LNCAP (cell line): ENCODE measurements at regions not wholly inside any gene's neighbourhood (a gene's known extent, or its start where the extent isn't known, plus 50 kb on each side); places are given as distances from the start of the nearest gene placed in this dataset.

Source experiments
- TF ChIP-seq, protein P1 (sequence below): fragments of 450-650 bp; IDR thresholded peaks from 2 replicates; pipeline ENCODE4 v1.5.1; 2017; ENCODE audit warnings: mild to moderate bottlenecking

DNA sequence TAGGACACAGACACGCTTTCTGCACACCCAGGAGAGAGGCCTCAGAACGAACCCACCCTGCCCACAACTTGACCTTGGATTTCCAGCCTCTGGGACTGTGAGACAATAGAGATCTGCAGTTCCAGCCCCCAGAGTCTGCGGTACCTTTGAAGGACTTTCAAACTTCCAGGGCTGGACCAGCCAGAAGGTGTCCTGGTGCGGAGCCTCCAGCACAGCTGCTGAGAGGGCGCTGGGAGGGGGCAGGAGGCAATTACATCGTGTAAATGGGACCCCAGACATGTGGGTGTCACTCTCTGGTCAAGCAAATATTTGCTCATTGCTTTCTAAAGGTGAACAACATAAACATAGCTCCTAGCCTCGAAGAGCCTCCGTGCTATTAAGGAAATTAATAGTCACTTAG, 58.7 kb upstream of the ACTRT2 start:
- TF ChIP-seq, protein P1, sequence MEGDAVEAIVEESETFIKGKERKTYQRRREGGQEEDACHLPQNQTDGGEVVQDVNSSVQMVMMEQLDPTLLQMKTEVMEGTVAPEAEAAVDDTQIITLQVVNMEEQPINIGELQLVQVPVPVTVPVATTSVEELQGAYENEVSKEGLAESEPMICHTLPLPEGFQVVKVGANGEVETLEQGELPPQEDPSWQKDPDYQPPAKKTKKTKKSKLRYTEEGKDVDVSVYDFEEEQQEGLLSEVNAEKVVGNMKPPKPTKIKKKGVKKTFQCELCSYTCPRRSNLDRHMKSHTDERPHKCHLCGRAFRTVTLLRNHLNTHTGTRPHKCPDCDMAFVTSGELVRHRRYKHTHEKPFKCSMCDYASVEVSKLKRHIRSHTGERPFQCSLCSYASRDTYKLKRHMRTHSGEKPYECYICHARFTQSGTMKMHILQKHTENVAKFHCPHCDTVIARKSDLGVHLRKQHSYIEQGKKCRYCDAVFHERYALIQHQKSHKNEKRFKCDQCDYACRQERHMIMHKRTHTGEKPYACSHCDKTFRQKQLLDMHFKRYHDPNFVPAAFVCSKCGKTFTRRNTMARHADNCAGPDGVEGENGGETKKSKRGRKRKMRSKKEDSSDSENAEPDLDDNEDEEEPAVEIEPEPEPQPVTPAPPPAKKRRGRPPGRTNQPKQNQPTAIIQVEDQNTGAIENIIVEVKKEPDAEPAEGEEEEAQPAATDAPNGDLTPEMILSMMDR, result no peak

DNA sequence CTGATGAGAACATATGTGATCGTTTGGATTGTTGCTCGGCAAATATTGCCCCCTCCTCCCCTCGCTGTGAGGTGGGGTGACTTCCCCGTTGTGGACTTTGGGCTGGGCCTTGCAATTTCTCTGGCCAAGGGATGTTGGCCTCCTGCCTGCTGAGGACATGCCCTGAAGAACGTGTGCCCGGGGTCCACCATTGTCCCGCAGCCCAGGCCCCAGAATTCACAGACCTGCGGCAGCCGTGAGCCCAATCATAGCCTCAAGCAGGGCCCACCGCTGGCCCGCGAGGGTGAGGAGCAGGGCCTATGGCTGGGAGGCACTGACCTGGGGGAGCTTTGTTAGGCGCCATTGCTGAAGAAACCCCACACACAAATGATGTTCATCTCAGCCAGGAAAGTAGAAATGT, 58.3 kb upstream of the ACTRT2 start:
- TF ChIP-seq, protein P1, result no peak

DNA sequence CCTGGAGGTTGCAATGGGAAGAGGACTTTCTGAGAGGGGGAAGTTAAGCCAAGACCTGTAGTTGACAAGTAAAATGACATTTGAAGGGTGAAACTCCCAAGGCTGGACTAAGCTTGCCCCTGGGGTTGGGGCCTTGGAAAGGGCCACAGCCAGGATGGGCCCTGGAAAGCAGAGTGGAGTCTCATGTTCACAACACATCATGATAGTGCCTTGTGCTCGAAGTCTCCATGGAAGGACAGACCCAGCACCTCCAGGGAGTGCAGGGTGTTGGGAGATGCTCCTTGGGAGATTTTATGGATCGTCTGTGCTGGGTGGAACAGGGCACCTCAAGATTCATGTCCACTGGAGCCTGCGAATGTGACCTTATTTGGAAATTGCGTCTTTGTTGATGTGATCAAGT, 55.6 kb upstream of the ACTRT2 start:
- TF ChIP-seq, protein P1, result no peak

DNA sequence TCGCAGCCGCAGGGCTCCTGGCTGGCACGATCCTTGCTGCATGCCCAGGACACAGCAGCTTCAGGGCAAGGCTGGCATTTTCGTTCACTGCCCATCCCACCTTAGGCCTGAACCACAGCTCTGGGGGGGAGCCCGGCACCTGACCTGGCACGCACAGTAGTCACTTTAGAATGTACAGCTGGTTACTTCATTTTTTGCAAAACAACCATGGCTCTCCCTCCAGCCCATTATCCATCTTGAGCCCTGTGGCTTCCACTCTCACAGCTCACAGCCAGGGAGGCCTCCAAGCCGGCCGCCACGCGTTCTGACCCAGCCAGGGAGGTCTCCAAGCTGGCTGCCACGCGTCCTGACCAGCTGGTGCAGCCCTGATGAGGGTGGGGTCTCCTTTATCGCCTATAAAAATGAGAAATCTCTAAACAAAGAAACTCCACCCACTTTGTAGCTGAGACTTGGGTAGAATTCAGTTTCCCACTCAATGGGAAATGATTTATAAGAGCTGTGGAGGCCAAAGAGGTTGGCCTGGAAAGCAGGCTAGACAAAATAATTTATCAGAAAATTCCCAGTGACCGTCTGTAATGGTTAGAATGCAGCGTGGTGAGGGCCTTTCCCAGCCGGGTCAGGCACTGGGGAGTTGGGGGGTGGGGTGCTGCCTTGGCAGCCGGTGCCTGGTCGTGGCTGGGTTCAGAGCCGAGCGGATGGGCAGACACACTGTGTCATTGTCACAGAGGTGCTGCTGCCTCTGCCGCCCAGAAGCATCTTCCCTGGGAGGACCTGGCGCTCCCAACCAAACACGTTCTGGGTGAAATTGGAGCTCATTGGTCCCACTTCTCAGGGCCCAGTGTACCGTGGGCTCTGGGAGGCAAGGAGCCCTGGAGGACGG, 54.6 kb upstream of the ACTRT2 start:
- TF ChIP-seq, protein P1, result no peak

DNA sequence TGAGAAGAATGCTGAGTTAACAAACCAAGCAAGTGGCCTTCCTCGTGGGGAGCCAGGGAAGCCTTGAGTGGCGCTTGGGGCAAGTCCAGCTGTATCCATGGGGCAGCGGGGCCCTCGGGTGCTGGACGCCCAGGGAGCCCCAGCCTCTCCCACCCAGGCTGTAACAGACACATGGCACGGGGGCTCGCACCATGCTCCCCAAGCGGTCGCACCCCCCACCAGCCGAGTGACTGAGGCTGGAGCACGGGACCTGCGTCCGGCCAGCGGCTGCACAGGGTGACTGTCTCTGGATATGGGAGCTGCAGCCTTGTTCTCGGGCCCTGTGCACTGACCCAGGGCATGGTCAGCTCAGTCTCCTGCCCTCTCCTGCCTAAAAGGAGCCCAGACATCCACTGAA, 53.9 kb upstream of the ACTRT2 start:
- TF ChIP-seq, protein P1, result no peak

DNA sequence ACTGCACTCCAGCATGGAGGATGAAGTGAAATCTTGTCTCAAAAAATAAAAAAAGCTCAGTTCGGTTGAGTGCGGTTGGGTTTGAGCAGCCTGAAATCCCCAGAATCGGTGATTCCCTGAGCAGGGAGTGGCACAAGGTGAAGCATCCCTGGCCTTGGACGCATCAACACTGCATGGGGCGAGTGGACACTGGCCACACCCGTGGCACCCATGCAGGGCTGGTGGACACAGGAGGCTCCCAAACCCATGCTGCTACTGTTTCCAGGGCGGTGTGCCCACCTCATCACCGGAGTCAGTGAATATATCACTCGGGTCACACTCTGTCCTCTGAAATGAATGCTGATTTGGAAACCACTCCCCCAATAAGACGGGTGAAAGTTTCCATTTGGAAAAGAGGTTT, 53.4 kb upstream of the ACTRT2 start:
- TF ChIP-seq, protein P1, result no peak

DNA sequence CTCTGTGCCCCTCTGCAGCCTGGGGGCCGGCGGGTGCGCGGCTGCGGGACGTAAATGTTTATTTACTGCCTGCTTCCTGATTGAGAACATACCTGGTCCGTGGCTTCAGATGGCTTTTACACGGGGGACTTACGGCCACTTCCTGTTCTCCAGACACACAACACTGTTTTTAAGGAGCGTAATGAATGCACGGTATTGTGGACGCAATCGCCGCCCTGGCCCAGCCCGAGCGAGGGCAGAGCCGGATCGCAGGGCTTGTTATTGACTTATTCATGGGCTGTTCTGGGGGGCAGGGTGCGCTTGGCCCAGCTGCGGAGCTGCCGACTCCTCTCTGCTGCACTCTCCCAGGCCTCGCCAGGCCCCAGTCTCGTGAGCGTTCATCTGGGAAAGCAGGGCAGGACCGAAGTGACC, 52.8 kb upstream of the ACTRT2 start:
- TF ChIP-seq, protein P1, result no peak
